GM12891 (cell line): ENCODE measurements at regions not wholly inside any gene's neighbourhood (a gene's known extent, or its start where the extent isn't known, plus 50 kb on each side); places are given as distances from the start of the nearest gene placed in this dataset.
"Not testable (repeated sequence)": the region's sequence is repeated elsewhere in the genome, so short reads cannot be mapped to it uniquely, and the experiment has no call there.

Experiments
- DNase-seq: peaks from one replicate; pipeline ENCODE4 v3.0.0; 2011; ENCODE audit warnings: low spot score; ENCODE audit not compliant: insufficient read length
- FAIRE-seq: peaks from 2 replicates; lab custom pipeline; 2011; peaks lifted over from hg19 to GRCh38; lab: Jason Lieb, UNC
- PAX5 ChIP-seq: IDR thresholded peaks from 2 replicates; pipeline ENCODE4 v1.6.1; 2011; ENCODE audit warnings: low read length, moderate library complexity, mild to moderate bottlenecking; ENCODE audit not compliant: insufficient read depth, severe bottlenecking
- POLR2A ChIP-seq: IDR thresholded peaks from 2 replicates; pipeline ENCODE4 v1.6.1; 2011; ENCODE audit warnings: low read depth, low read length, control low read depth
- POLR2AphosphoS5 ChIP-seq: IDR thresholded peaks from 2 replicates; pipeline ENCODE4 v1.6.1; 2011; ENCODE audit warnings: low read depth, low read length, control low read depth
- POU2F2 ChIP-seq: IDR thresholded peaks from 2 replicates; pipeline ENCODE4 v1.6.1; 2011; ENCODE audit warnings: low read depth, mild to moderate bottlenecking, control low read depth, low read length, moderate library complexity
- SPI1 ChIP-seq: IDR thresholded peaks from 2 replicates; pipeline ENCODE4 v1.6.1; 2011; ENCODE audit warnings: low read depth, low read length, control low read depth
- TAF1 ChIP-seq: IDR thresholded peaks from 2 replicates; pipeline ENCODE4 v1.6.1; 2011; ENCODE audit warnings: low read depth, low read length, control low read depth

DNA sequence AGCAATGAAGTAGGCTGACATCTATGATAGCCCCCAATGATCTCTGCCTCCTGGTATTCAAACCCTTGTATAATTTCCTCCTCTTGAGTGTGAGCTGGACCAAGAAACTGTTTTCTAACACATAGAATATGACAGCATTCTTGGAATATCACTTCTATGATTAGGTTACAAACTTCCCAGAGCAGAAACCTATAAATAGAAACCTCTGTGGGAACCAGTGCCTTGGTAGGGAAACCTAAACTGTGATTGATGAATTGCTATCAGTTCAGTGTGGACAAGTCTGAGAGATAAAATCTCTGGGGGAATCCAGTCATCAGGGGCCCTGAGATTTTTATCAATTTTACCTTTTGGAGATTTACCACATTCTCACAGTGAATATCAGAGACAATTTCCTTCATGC, 756.5 kb upstream of the AGA start:
- FAIRE-seq (no peak), DNase-seq (no peak)
- no peak for TF ChIP-seq POLR2A
- TF ChIP-seq TAF1 = no peak
- TF ChIP-seq POLR2AphosphoS5 = no peak

- DNase-seq (no peak), FAIRE-seq (no peak)
- TF ChIP-seq POLR2AphosphoS5 (no peak), POLR2A (no peak), SPI1 (no peak), POU2F2 (no peak), TAF1 (no peak), PAX5 (no peak)
Measured at GRCh38 chr4:178202422-178202821, 760.2 kb upstream of the AGA start.

GRCh38 chr4:178205826-178206225, 763.6 kb upstream of the AGA start:
- no peak for FAIRE-seq
- DNase-seq = no peak
- TF ChIP-seq PAX5 (no peak), POLR2AphosphoS5 (no peak), POU2F2 (no peak), TAF1 (no peak), SPI1 (no peak), POLR2A (no peak)

GRCh38 chr4:178215309-178215708, 773.1 kb upstream of the AGA start:
- TF ChIP-seq TAF1 (no peak), POU2F2 (no peak), POLR2AphosphoS5 (no peak), PAX5 (no peak), POLR2A (no peak), SPI1 (no peak)
- no peak for FAIRE-seq
- DNase-seq = no peak

- no peak for DNase-seq
- no peak for FAIRE-seq
- TF ChIP-seq POU2F2 (no peak), SPI1 (no peak), POLR2AphosphoS5 (no peak), TAF1 (no peak), POLR2A (no peak), PAX5 (no peak)
Measured at GRCh38 chr4:178215763-178216162, 773.5 kb upstream of the AGA start.

DNA sequence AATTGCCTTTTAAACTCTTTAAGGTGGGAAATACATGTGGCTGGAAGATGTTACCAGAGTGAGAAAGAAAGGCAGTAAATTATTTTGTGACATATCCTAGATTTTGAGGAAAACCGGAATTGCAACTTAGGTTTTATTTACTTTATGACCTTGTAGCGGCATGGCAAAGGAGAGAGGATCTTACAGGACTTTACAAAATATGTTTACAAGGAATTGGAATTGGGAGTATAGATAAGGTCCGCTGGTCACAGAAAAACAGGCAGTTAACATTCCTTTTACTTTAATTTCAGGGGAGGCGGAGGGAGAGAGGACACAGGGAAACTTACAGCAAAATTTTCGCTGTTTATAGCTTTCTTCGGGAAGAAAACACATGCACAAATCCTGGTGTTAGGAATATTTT, 784.2 kb upstream of the AGA start:
- FAIRE-seq, DNase-seq: not testable (repeated sequence)

- TF ChIP-seq SPI1 (no peak), PAX5 (no peak), POLR2AphosphoS5 (no peak), POLR2A (no peak)
- DNase-seq (no peak), FAIRE-seq (no peak)
Measured at GRCh38 chr4:178233906-178234305, 791.7 kb upstream of the AGA start.

- no peak for DNase-seq
- no peak for TF ChIP-seq PAX5
- TF ChIP-seq POU2F2 = no peak
- TF ChIP-seq SPI1 = no peak
- FAIRE-seq = no peak
Measured at GRCh38 chr4:178240891-178241290, 798.7 kb upstream of the AGA start.

GRCh38 chr4:178241601-178242118, 799.4 kb upstream of the AGA start:
- FAIRE-seq = no peak
- no peak for TF ChIP-seq POLR2AphosphoS5
- TF ChIP-seq TAF1 = no peak
- no peak for TF ChIP-seq POLR2A
- no peak for TF ChIP-seq PAX5
- no peak for TF ChIP-seq POU2F2
- TF ChIP-seq SPI1 = no peak
- no peak for DNase-seq

DNA sequence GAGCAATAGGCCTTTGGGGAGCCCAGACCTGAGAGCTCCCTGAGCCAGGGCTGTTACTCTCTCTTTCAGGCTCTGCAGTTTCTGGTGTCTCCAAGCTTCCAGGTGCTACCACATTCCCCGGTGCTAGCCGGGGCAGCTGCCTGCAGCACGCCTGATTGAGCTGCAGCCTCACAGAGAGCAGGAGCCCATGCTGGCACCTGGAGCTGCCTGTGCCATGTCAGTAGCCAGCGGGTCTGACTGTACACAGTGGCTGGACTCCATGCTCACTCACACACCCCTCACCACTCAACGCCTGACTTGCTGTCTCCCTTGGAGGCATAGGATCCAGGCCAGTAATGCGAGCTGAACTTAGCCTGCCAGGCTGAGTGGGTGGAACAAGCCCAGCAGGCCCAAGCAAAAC, 800.4 kb upstream of the AGA start:
- FAIRE-seq (no peak), DNase-seq (no peak)
- TF ChIP-seq POU2F2 (no peak), SPI1 (no peak), POLR2A (no peak), PAX5 (no peak), TAF1 (no peak), POLR2AphosphoS5 (no peak)

- no peak for TF ChIP-seq POLR2A
- no peak for TF ChIP-seq POLR2AphosphoS5
- TF ChIP-seq POU2F2 = no peak
- no peak for TF ChIP-seq PAX5
- DNase-seq = no peak
- FAIRE-seq = no peak
Measured at GRCh38 chr4:178244785-178245184, 802.5 kb upstream of the AGA start.

DNA sequence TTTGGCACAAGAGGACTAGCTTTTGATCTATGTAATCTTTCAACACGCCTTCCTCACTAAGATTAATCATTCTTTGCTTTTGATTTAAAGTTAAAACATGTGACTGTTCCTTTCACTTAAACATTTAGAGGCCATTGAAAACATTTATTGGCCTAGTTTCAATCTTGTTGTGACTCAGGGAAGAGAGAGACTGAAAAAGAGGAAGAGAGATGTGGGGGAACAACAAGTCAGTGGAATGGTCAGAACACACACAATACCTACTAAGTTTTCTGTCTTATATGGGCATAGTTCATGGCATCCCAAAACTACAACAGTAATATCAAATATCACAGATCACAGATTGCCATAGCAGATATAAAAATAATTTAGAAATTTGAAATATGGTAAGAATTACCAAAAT, 812.9 kb upstream of the AGA start:
- TF ChIP-seq TAF1 = no peak
- TF ChIP-seq POU2F2 = no peak
- peak; percentile 62 for TF ChIP-seq SPI1
- TF ChIP-seq PAX5 = no peak
- no peak for DNase-seq
- FAIRE-seq = no peak
